ENCODE measurements at regions not wholly inside any gene's neighbourhood (a gene's known extent, or its start where the extent isn't known, plus 50 kb on each side); places are given as distances from the start of the nearest gene placed in this dataset.

DNA sequence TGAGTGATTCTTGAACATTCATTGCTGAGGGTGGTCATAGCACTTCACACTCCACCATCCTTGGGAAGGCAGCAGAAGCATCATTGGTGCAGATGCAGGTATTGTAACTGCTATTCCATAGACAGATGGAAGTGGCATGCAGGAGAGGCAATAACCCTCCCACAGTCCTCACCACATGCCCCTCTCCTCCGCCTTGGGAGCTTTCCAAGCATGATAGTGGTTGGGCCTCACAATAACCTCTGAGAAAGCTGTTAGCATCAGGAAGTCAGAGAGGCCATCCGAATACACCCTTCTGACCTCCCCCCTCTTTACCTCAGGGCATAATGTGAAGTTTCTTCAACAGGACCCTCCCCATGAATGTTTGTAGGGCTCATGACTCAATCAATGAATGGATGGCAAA lies 177.9 kb downstream of the KATNAL1 start:
- CTCF ChIA-PET, result no interaction called here

DNA sequence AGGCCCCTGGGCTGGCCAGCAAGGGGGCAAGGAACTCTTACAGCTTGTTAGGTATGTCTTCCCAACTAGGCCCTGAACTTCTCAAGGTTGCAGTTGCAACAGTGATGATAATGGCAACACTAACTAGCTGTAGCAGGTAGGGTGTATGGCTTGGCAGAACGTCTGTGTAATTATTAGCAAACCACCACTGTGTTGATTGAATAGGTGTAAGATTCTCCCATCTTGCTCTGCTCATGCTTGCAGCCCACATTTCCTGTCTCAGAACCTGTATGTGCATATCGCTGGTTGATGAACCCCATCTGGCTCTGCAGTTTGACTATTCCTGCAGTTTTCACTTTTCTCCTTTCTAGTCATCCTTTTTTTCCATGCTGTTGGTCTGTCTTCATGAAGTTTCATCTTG lies 178.8 kb downstream of the KATNAL1 start:
- ChIA-PET CTCF (no interaction called here), POLR2A (no interaction called here)
- intact Hi-C loops (cut with DNase I, micrococcal nuclease), result no loop called here
- H3K27me3 Mint-ChIP-seq, result no peaks in the 10 kb centered on the region
- H3K9me3 Mint-ChIP-seq, result no peaks in the 10 kb centered on the region
- H3K4me3 Mint-ChIP-seq, result no peak overlapping the region
- no peaks in the 10 kb centered on the region for H3K36me3 ChIP-seq (ENCODE audit: insufficient read depth, low read length)
- peaks cover 15% of the 10 kb centered on the region for H3K4me1 Mint-ChIP-seq (ENCODE audit: low read depth)
- no peaks in the 10 kb centered on the region for H3K9me3 ChIP-seq (ENCODE audit: control insufficient read depth in 1 of 2, insufficient read depth in 1 of 2, low read length in 2 of 2)
- no peak overlapping the region for H3K27ac ChIP-seq (ENCODE audit: low read depth in 1 of 2, low read length in 2 of 2)
- ATAC-seq (ENCODE audit: poor library complexity) (no peak), DNase-seq (no peak)
- H3K4me3 ChIP-seq (ENCODE audit: low read length), result no peak overlapping the region
- H3K36me3 Mint-ChIP-seq (ENCODE audit: low read depth), result no peaks in the 10 kb centered on the region
- TF ChIP-seq, protein P1, sequence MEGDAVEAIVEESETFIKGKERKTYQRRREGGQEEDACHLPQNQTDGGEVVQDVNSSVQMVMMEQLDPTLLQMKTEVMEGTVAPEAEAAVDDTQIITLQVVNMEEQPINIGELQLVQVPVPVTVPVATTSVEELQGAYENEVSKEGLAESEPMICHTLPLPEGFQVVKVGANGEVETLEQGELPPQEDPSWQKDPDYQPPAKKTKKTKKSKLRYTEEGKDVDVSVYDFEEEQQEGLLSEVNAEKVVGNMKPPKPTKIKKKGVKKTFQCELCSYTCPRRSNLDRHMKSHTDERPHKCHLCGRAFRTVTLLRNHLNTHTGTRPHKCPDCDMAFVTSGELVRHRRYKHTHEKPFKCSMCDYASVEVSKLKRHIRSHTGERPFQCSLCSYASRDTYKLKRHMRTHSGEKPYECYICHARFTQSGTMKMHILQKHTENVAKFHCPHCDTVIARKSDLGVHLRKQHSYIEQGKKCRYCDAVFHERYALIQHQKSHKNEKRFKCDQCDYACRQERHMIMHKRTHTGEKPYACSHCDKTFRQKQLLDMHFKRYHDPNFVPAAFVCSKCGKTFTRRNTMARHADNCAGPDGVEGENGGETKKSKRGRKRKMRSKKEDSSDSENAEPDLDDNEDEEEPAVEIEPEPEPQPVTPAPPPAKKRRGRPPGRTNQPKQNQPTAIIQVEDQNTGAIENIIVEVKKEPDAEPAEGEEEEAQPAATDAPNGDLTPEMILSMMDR (IDR thresholded peaks at IDR 0.05), result no peak
- H3K27me3 ChIP-seq (ENCODE audit: control insufficient read depth in 1 of 2, insufficient read depth in 2 of 2, low read length in 2 of 2), result no peaks in the 10 kb centered on the region
- H3K4me1 ChIP-seq (ENCODE audit: insufficient read depth, low read length), result peaks cover 11% of the 10 kb centered on the region
- no peak overlapping the region for H3K27ac Mint-ChIP-seq

More for the DNA sequence above, 177.9 kb downstream of the KATNAL1 start:
- Mint-ChIP-seq H3K27me3 (no peaks in the 10 kb centered on the region), H3K36me3 (ENCODE audit: low read depth) (no peaks in the 10 kb centered on the region), H3K9me3 (no peaks in the 10 kb centered on the region), H3K4me3 (no peak overlapping the region), H3K4me1 (ENCODE audit: low read depth) (peaks cover 15% of the 10 kb centered on the region), H3K27ac (no peak overlapping the region)
- Histone ChIP-seq H3K36me3 (ENCODE audit: insufficient read depth, low read length) (no peaks in the 10 kb centered on the region), H3K4me1 (ENCODE audit: insufficient read depth, low read length) (peaks cover 11% of the 10 kb centered on the region), H3K4me3 (ENCODE audit: low read length) (no peak overlapping the region), H3K27ac (ENCODE audit: low read depth in 1 of 2, low read length in 2 of 2) (no peak overlapping the region), H3K27me3 (ENCODE audit: control insufficient read depth in 1 of 2, insufficient read depth in 2 of 2, low read length in 2 of 2) (no peaks in the 10 kb centered on the region), H3K9me3 (ENCODE audit: control insufficient read depth in 1 of 2, insufficient read depth in 1 of 2, low read length in 2 of 2) (no peaks in the 10 kb centered on the region)
- intact Hi-C loops (cut with DNase I, micrococcal nuclease), result no loop called here
- ATAC-seq (ENCODE audit: poor library complexity) (no peak), DNase-seq (no peak)
- POLR2A ChIA-PET, result no interaction called here
- TF ChIP-seq, protein P1 (IDR thresholded peaks at IDR 0.05), result no peak

DNA sequence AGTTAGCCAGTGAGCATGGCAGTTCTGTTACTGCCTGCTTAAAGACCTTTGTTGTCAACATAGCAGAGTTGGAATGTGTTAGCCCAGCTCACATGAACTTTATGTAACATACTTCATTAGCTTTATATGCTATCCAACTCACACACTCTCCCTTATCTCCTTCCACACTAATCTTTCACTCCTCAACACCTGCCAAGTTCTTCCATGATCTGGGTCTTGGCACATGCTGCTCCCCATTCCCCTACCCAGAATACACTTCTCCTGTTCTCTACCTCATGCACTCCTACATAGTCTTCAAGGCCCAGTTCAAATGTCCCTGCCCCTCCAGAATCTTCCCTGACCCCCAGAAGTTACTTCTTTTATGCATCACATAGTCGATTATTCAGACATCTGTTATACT lies 179.3 kb downstream of the KATNAL1 start:
- Mint-ChIP-seq H3K4me1 (ENCODE audit: low read depth) (peaks cover 14% of the 10 kb centered on the region), H3K27ac (no peak overlapping the region), H3K9me3 (no peaks in the 10 kb centered on the region), H3K4me3 (no peak overlapping the region), H3K36me3 (ENCODE audit: low read depth) (no peaks in the 10 kb centered on the region), H3K27me3 (no peaks in the 10 kb centered on the region)
- DNase-seq, result no peak
- ChIA-PET POLR2A (no interaction called here), CTCF (interaction anchor here (2.0 kb wide), 1 partner anchor 13 kb away, joined by 7 read pairs; no protein-coding TSS in a partner anchor)
- intact Hi-C loops (cut with DNase I, micrococcal nuclease), result no loop called here
- H3K27me3 ChIP-seq (ENCODE audit: control insufficient read depth in 1 of 2, insufficient read depth in 2 of 2, low read length in 2 of 2), result no peaks in the 10 kb centered on the region
- TF ChIP-seq, protein P1 (IDR thresholded peaks at IDR 0.05), result no peak
- H3K4me3 ChIP-seq (ENCODE audit: low read length), result no peak overlapping the region
- H3K27ac ChIP-seq (ENCODE audit: low read depth in 1 of 2, low read length in 2 of 2), result no peak overlapping the region
- H3K4me1 ChIP-seq (ENCODE audit: insufficient read depth, low read length), result peaks cover 8% of the 10 kb centered on the region
- no peaks in the 10 kb centered on the region for H3K9me3 ChIP-seq (ENCODE audit: control insufficient read depth in 1 of 2, insufficient read depth in 1 of 2, low read length in 2 of 2)
- ATAC-seq (ENCODE audit: poor library complexity), result no peak
- no peaks in the 10 kb centered on the region for H3K36me3 ChIP-seq (ENCODE audit: insufficient read depth, low read length)
